ENCODE measurements at regions not wholly inside any gene's neighbourhood (a gene's known extent, or its start where the extent isn't known, plus 50 kb on each side); places are given as distances from the start of the nearest gene placed in this dataset.

DNA sequence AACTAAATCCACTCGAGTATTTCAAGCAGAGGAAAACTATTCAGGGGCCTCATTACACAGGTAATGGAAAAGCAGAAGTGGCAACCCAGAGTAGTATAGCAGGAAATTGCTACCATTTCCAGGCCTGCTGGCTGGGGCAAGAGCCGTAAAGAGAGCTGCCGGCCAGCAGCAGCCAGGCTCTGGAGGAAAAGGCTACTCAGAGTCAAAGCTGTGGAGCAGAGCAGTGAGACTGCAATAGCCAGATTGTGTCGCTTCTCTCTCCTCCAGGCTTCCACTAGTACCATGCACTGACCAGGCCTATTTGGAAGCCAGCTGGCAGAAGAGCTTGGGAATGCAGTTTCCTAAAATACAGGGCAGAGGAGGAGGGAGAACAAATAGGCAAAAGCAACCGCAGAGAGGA, 155.5 kb downstream of the OMA1 start:
- no peak for TF ChIP-seq FOXP2 (optimal IDR thresholded peaks at IDR 0.05; ENCODE audit: borderline replicate concordance, extremely low read depth, extremely low read length, insufficient read depth)
- TF ChIP-seq TAF1 (IDR thresholded peaks at IDR 0.05; ENCODE audit: borderline replicate concordance, insufficient read depth, low read length), result no peak
- TF ChIP-seq SIN3A (IDR thresholded peaks at IDR 0.05; ENCODE audit: borderline replicate concordance, insufficient read depth, low read length), result no peak
- TF ChIP-seq, protein P1, sequence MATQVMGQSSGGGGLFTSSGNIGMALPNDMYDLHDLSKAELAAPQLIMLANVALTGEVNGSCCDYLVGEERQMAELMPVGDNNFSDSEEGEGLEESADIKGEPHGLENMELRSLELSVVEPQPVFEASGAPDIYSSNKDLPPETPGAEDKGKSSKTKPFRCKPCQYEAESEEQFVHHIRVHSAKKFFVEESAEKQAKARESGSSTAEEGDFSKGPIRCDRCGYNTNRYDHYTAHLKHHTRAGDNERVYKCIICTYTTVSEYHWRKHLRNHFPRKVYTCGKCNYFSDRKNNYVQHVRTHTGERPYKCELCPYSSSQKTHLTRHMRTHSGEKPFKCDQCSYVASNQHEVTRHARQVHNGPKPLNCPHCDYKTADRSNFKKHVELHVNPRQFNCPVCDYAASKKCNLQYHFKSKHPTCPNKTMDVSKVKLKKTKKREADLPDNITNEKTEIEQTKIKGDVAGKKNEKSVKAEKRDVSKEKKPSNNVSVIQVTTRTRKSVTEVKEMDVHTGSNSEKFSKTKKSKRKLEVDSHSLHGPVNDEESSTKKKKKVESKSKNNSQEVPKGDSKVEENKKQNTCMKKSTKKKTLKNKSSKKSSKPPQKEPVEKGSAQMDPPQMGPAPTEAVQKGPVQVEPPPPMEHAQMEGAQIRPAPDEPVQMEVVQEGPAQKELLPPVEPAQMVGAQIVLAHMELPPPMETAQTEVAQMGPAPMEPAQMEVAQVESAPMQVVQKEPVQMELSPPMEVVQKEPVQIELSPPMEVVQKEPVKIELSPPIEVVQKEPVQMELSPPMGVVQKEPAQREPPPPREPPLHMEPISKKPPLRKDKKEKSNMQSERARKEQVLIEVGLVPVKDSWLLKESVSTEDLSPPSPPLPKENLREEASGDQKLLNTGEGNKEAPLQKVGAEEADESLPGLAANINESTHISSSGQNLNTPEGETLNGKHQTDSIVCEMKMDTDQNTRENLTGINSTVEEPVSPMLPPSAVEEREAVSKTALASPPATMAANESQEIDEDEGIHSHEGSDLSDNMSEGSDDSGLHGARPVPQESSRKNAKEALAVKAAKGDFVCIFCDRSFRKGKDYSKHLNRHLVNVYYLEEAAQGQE (IDR thresholded peaks at IDR 0.05; ENCODE audit: insufficient read depth in 1 of 2, low read depth in 2 of 2, low read length in 2 of 2), result no peak
- no peak for TF ChIP-seq POLR2AphosphoS5 (IDR thresholded peaks at IDR 0.05; ENCODE audit: low read depth, low read length)

DNA sequence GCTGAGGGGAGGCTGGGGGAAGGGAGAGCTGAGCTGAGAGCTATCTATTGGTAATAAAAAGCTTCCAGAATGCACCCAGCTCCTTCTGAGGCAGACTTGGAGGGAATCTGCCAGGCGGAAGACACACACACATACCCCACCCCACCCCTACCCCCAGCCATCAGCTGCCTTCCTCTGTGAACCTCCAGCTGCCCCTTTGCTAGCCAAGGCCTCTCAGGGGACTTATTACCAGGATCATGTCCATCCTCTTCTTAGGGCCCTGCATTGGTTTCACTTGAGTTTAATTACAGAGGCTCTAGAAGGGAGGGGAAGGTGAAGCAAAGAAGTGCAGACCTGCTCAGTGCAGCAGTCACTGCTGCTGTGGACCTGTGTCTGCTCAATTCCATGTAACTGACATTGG, 156.4 kb downstream of the OMA1 start:
- TF ChIP-seq TAF1 (IDR thresholded peaks at IDR 0.05; ENCODE audit: borderline replicate concordance, insufficient read depth, low read length), result no peak
- TF ChIP-seq SIN3A (IDR thresholded peaks at IDR 0.05; ENCODE audit: borderline replicate concordance, insufficient read depth, low read length), result no peak
- no peak for TF ChIP-seq POLR2AphosphoS5 (IDR thresholded peaks at IDR 0.05; ENCODE audit: low read depth, low read length)
- no peak for TF ChIP-seq FOXP2 (optimal IDR thresholded peaks at IDR 0.05; ENCODE audit: borderline replicate concordance, extremely low read depth, extremely low read length, insufficient read depth)
- TF ChIP-seq, protein P1 (IDR thresholded peaks at IDR 0.05; ENCODE audit: insufficient read depth in 1 of 2, low read depth in 2 of 2, low read length in 2 of 2), result no peak

DNA sequence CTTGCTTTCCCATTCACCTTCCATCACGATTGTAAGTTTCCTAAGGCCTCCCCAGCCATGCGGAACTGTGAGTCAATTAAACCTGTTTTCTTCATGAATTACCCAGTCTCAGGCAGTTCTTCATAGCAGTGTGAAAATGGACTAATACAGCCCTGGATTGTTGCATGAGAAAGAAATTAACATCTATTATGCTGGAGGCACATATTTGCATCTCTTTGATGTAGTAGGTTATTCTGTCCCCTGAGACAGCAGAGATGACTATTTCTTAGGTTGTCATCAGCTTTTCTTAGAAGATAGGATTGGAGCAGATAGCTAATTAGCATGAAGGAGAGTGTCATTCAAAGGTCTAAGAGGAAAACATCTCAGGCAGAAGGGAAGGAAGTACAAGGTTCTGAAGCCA, 166.2 kb downstream of the OMA1 start:
- TF ChIP-seq POLR2AphosphoS5 (IDR thresholded peaks at IDR 0.05; ENCODE audit: low read depth, low read length) (no peak), FOXP2 (optimal IDR thresholded peaks at IDR 0.05; ENCODE audit: borderline replicate concordance, extremely low read depth, extremely low read length, insufficient read depth) (no peak), SIN3A (IDR thresholded peaks at IDR 0.05; ENCODE audit: borderline replicate concordance, insufficient read depth, low read length) (no peak), TAF1 (IDR thresholded peaks at IDR 0.05; ENCODE audit: borderline replicate concordance, insufficient read depth, low read length) (no peak)
- TF ChIP-seq, protein P1 (IDR thresholded peaks at IDR 0.05; ENCODE audit: insufficient read depth in 1 of 2, low read depth in 2 of 2, low read length in 2 of 2), result no peak

DNA sequence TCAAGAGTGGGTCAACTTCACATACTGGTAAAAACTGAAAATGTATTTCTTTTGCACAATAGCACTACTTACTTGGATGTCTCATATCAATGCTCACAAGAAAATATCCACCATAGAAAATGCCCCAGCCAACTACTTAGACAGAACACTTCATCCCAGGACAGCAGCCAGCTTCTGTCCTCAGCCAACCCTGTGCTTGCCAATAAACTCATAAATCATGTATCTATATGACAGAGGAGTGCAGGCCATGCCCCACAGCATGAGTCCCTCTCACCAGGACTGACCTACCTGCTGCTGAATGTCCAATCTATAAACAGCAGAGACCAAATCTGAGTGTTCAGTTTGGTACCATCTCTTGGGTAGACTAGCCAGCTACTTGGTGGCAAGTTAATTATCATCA, 179.3 kb downstream of the OMA1 start:
- TF ChIP-seq TAF1 (IDR thresholded peaks at IDR 0.05; ENCODE audit: borderline replicate concordance, insufficient read depth, low read length), result no peak
- TF ChIP-seq SIN3A (IDR thresholded peaks at IDR 0.05; ENCODE audit: borderline replicate concordance, insufficient read depth, low read length), result no peak
- TF ChIP-seq FOXP2 (optimal IDR thresholded peaks at IDR 0.05; ENCODE audit: borderline replicate concordance, extremely low read depth, extremely low read length, insufficient read depth), result no peak
- TF ChIP-seq, protein P1 (IDR thresholded peaks at IDR 0.05; ENCODE audit: insufficient read depth in 1 of 2, low read depth in 2 of 2, low read length in 2 of 2), result no peak
- TF ChIP-seq POLR2AphosphoS5 (IDR thresholded peaks at IDR 0.05; ENCODE audit: low read depth, low read length), result no peak

DNA sequence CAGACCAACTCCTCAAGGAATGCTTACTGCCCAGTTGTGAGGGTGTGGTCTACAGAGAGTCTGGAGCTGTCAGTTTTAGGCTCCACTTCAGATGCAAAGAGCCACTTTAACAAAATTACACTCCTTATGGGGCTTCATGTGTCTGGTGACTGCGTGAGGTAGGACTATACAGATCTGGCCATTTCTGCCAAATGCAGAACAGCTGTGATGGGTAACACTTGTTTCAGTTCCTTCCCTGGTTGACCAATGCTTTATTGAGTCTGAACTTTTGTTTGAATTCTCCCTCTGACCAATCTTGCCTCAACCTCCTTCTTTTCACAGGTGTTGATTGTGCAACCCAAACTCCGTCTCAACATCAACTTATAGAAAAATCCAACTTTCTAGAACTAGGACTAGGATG, 181.2 kb downstream of the OMA1 start:
- TF ChIP-seq POLR2AphosphoS5 (IDR thresholded peaks at IDR 0.05; ENCODE audit: low read depth, low read length) (no peak), TAF1 (IDR thresholded peaks at IDR 0.05; ENCODE audit: borderline replicate concordance, insufficient read depth, low read length) (no peak), SIN3A (IDR thresholded peaks at IDR 0.05; ENCODE audit: borderline replicate concordance, insufficient read depth, low read length) (no peak), FOXP2 (optimal IDR thresholded peaks at IDR 0.05; ENCODE audit: borderline replicate concordance, extremely low read depth, extremely low read length, insufficient read depth) (no peak)
- TF ChIP-seq, protein P1 (IDR thresholded peaks at IDR 0.05; ENCODE audit: insufficient read depth in 1 of 2, low read depth in 2 of 2, low read length in 2 of 2), result no peak
